MCF 10A (cell line): ENCODE measurements at regions not wholly inside any gene's neighbourhood (a gene's known extent, or its start where the extent isn't known, plus 50 kb on each side); places are given as distances from the start of the nearest gene placed in this dataset.

Experiments used
- BruUV-seq: library from RNA; stranded (reverse); fragments of 400-500 nt; replicated peaks from 2 replicates; lab custom pipeline; 2021; lab: Mats Ljungman, UMichigan
- CTCF ChIA-PET: fragments of 300-600 bp; sonication (Branson Sonifier 250); formaldehyde crosslinking; extraction: SDS; loops from one replicate; lab custom pipeline; 2021; ENCODE audit warnings: antibody characterized with exemption, inconsistent platforms; lab: Yijun Ruan, JAX
- POLR2A ChIA-PET: fragments of 300-600, 350-650 bp; sonication (Branson Sonifier 250); formaldehyde crosslinking; extraction: SDS; loops from one replicate; lab custom pipeline; 2020; ENCODE audit warnings: antibody characterized with exemption, inconsistent platforms; lab: Yijun Ruan, JAX
- DNase-seq: peaks from one replicate; pipeline ENCODE4 v3.0.0-alpha.2; 2018; ENCODE audit not compliant: unreplicated experiment
- H3K27ac Mint-ChIP-seq: one replicate; pipeline ENCODE4 v1.8.0; 2022; ENCODE audit warnings: mild to moderate bottlenecking, low read depth, mixed read lengths; ENCODE audit not compliant: unreplicated experiment
- H3K27me3 Mint-ChIP-seq: one replicate; pipeline ENCODE4 v1.8.0; 2022; ENCODE audit warnings: mixed read lengths; ENCODE audit not compliant: insufficient read depth, unreplicated experiment
- H3K36me3 Mint-ChIP-seq: one replicate; pipeline ENCODE4 v1.8.0; 2022; ENCODE audit warnings: mild to moderate bottlenecking, moderate library complexity, mixed read lengths; ENCODE audit not compliant: insufficient read depth, unreplicated experiment
- H3K4me1 Mint-ChIP-seq: one replicate; pipeline ENCODE4 v1.8.0; 2022; ENCODE audit warnings: mixed read lengths; ENCODE audit not compliant: insufficient read depth, unreplicated experiment
- H3K4me3 Mint-ChIP-seq: one replicate; pipeline ENCODE4 v1.8.0; 2022; ENCODE audit warnings: mild to moderate bottlenecking, moderate library complexity, mixed read lengths; ENCODE audit not compliant: unreplicated experiment
- H3K9me3 Mint-ChIP-seq: one replicate; pipeline ENCODE4 v1.8.0; 2022; ENCODE audit warnings: mixed read lengths; ENCODE audit not compliant: unreplicated experiment
- CTCF ChIP-seq: fragments of 200-600 bp; IDR thresholded peaks from one replicate; pipeline ENCODE4 v1.8.0; 2022; ENCODE audit warnings: antibody characterized with exemption, mild to moderate bottlenecking; ENCODE audit not compliant: unreplicated experiment
- intact Hi-C: fragments of 100-400 bp; cut with micrococcal nuclease; formaldehyde crosslinking; loops from 2 replicates; pipeline ENCODE4 v1.14.1; 2022

GRCh38 chr22:47561766-47562165 is 799.3 kb downstream of the TBC1D22A start:
- CTCF ChIA-PET, result no interaction called here
- H3K27me3 Mint-ChIP-seq, result peaks cover 23% of the 10 kb centered on the region

GRCh38 chr22:47561115-47561675 is 798.7 kb downstream of the TBC1D22A start:
- H3K27me3 Mint-ChIP-seq, result peaks cover 23% of the 10 kb centered on the region
- intact Hi-C loops, result no loop called here
- DNase-seq, result no peak
- no TSS peak for BruUV-seq
- no peaks in the 10 kb centered on the region for H3K4me1 Mint-ChIP-seq
- no peaks in the 10 kb centered on the region for H3K9me3 Mint-ChIP-seq
- H3K4me3 Mint-ChIP-seq, result no peak overlapping the region
- TF ChIP-seq CTCF, result no peak
- no peak overlapping the region for H3K27ac Mint-ChIP-seq
- no peaks in the 10 kb centered on the region for H3K36me3 Mint-ChIP-seq
- ChIA-PET CTCF (interaction anchor here (0.7 kb wide), 1 partner anchor 456 kb away, joined by 5 read pairs; no protein-coding TSS in a partner anchor), POLR2A (no interaction called here)

More at GRCh38 chr22:47561766-47562165, 799.3 kb downstream of the TBC1D22A start:
- TF ChIP-seq CTCF, result no peak
- DNase-seq, result no peak
- Mint-ChIP-seq H3K9me3 (no peaks in the 10 kb centered on the region), H3K27ac (no peak overlapping the region), H3K4me1 (no peaks in the 10 kb centered on the region), H3K36me3 (no peaks in the 10 kb centered on the region), H3K4me3 (no peak overlapping the region)
- BruUV-seq, result no TSS peak
- intact Hi-C loops, result no loop called here
- POLR2A ChIA-PET, result no interaction called here

- Mint-ChIP-seq H3K36me3 (no peaks in the 10 kb centered on the region), H3K4me3 (no peak overlapping the region), H3K4me1 (no peaks in the 10 kb centered on the region), H3K27me3 (peaks cover 12% of the 10 kb centered on the region), H3K9me3 (no peaks in the 10 kb centered on the region), H3K27ac (no peak overlapping the region)
- intact Hi-C loops, result no loop called here
- BruUV-seq, result no TSS peak
- TF ChIP-seq CTCF, result no peak
- ChIA-PET POLR2A (no interaction called here), CTCF (interaction anchor here (0.7 kb wide), 1 partner anchor 71 kb away, joined by 3 read pairs; no protein-coding TSS in a partner anchor)
- DNase-seq, result no peak
Measured at GRCh38 chr22:47558828-47559700, 796.6 kb downstream of the TBC1D22A start.

GRCh38 chr22:47556473-47556872 is 794.0 kb downstream of the TBC1D22A start:
- intact Hi-C loops, result no loop called here
- Mint-ChIP-seq H3K27me3 (peaks cover under 1% of the 10 kb centered on the region), H3K4me3 (no peak overlapping the region), H3K36me3 (no peaks in the 10 kb centered on the region), H3K9me3 (no peaks in the 10 kb centered on the region), H3K27ac (no peak overlapping the region), H3K4me1 (no peaks in the 10 kb centered on the region)
- no peak for DNase-seq
- BruUV-seq, result no TSS peak
- ChIA-PET POLR2A (no interaction called here), CTCF (no interaction called here)
- no peak for TF ChIP-seq CTCF
